WTC11 (cell line): ENCODE measurements at regions not wholly inside any gene's neighbourhood (a gene's known extent, or its start where the extent isn't known, plus 50 kb on each side); places are given as distances from the start of the nearest gene placed in this dataset.

Experiments
- CBFB ChIP-seq: sonication (generic); formaldehyde crosslinking; IDR thresholded peaks from 2 replicates; pipeline ENCODE4 v1.8.1; 2022; ENCODE audit warnings: mild to moderate bottlenecking, low read depth, missing genetic modification reagents
- CREM ChIP-seq: sonication (generic); formaldehyde crosslinking; IDR thresholded peaks from 2 replicates; pipeline ENCODE4 v1.8.1; 2022; ENCODE audit warnings: mild to moderate bottlenecking, missing genetic modification reagents, moderate library complexity
- FOXJ3 ChIP-seq: sonication (generic); formaldehyde crosslinking; IDR thresholded peaks from 2 replicates; pipeline ENCODE4 v1.9.0; 2021; ENCODE audit warnings: missing genetic modification reagents, mild to moderate bottlenecking, borderline replicate concordance
- FOXK1 ChIP-seq: sonication (generic); formaldehyde crosslinking; IDR thresholded peaks from 2 replicates; pipeline ENCODE4 v1.8.0; 2022; ENCODE audit warnings: mild to moderate bottlenecking, moderate library complexity, missing genetic modification reagents
- IRF2 ChIP-seq: sonication (generic); formaldehyde crosslinking; IDR thresholded peaks from 2 replicates; pipeline ENCODE4 v1.8.0; 2022; ENCODE audit warnings: low read depth, missing genetic modification reagents, borderline replicate concordance
- JAZF1 ChIP-seq: fragments of 250-450 bp; sonication (Bioruptor Pico); IDR thresholded peaks from 2 replicates; pipeline ENCODE4 v1.9.0; 2021; ENCODE audit warnings: moderate library complexity, mild to moderate bottlenecking, inconsistent platforms
- KAT7 ChIP-seq: sonication (generic); formaldehyde crosslinking; IDR thresholded peaks from 2 replicates; pipeline ENCODE4 v1.8.1; 2023; ENCODE audit warnings: missing genetic modification reagents, mild to moderate bottlenecking, borderline replicate concordance
- ZNF416 ChIP-seq: fragments of 250-450 bp; sonication (Bioruptor Pico); IDR thresholded peaks from 2 replicates; pipeline ENCODE4 v1.9.0; 2021; ENCODE audit warnings: mild to moderate bottlenecking, inconsistent platforms
- TF ChIP-seq, protein P1 (sequence below): fragments of 200-600 bp; IDR thresholded peaks from 2 replicates; pipeline ENCODE4 v1.8.0; 2022; ENCODE audit warnings: antibody characterized with exemption
- TF ChIP-seq, protein P2 (sequence below): sonication (generic); formaldehyde crosslinking; conservative IDR thresholded peaks from 2 replicates; pipeline ENCODE4 v1.8.1; 2022; ENCODE audit warnings: mild to moderate bottlenecking, missing genetic modification reagents
- TF ChIP-seq, protein P3 (sequence below): sonication (generic); formaldehyde crosslinking; IDR thresholded peaks from 2 replicates; pipeline ENCODE4 v1.8.1; 2023; ENCODE audit warnings: mild to moderate bottlenecking, missing genetic modification reagents, moderate library complexity
- TF ChIP-seq, protein P4 (sequence below): sonication (generic); formaldehyde crosslinking; IDR thresholded peaks from 2 replicates; pipeline ENCODE4 v1.8.0; 2022; ENCODE audit warnings: mild to moderate bottlenecking, missing genetic modification reagents

DNA sequence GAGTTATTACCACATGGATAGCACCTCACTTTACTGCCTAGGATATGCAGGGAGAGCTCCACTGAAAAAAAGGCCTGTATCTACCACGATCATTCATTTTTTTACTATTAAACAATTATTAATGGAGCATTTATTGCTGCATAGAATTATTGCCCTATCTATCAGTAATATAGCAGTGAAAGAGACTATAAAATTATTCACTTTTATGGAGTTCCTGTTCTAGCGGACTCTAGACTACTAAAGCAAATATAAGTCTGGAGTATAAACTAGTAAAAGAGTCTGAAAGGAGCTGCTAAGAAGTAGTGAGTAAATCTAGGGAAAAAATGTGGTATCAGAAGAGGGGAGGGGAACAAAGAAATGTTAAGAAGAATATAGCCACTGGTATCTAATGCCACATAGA lies 150.4 kb upstream of the CYLC2 start:
- TF ChIP-seq CREM (no peak), FOXK1 (CRISPR knock-in tag) (no peak), KAT7 (no peak), ZNF416 (CRISPR knock-in tag) (no peak), IRF2 (CRISPR knock-in tag) (no peak), CBFB (CRISPR knock-in tag) (no peak), FOXJ3 (CRISPR knock-in tag) (no peak), JAZF1 (no peak)
- TF ChIP-seq, protein P1, sequence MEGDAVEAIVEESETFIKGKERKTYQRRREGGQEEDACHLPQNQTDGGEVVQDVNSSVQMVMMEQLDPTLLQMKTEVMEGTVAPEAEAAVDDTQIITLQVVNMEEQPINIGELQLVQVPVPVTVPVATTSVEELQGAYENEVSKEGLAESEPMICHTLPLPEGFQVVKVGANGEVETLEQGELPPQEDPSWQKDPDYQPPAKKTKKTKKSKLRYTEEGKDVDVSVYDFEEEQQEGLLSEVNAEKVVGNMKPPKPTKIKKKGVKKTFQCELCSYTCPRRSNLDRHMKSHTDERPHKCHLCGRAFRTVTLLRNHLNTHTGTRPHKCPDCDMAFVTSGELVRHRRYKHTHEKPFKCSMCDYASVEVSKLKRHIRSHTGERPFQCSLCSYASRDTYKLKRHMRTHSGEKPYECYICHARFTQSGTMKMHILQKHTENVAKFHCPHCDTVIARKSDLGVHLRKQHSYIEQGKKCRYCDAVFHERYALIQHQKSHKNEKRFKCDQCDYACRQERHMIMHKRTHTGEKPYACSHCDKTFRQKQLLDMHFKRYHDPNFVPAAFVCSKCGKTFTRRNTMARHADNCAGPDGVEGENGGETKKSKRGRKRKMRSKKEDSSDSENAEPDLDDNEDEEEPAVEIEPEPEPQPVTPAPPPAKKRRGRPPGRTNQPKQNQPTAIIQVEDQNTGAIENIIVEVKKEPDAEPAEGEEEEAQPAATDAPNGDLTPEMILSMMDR: no peak
- TF ChIP-seq, protein P2, sequence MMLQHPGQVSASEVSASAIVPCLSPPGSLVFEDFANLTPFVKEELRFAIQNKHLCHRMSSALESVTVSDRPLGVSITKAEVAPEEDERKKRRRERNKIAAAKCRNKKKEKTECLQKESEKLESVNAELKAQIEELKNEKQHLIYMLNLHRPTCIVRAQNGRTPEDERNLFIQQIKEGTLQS: no peak
- TF ChIP-seq, protein P3, sequence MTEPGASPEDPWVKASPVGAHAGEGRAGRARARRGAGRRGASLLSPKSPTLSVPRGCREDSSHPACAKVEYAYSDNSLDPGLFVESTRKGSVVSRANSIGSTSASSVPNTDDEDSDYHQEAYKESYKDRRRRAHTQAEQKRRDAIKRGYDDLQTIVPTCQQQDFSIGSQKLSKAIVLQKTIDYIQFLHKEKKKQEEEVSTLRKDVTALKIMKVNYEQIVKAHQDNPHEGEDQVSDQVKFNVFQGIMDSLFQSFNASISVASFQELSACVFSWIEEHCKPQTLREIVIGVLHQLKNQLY (CRISPR knock-in tag): no peak
- TF ChIP-seq, protein P4, sequence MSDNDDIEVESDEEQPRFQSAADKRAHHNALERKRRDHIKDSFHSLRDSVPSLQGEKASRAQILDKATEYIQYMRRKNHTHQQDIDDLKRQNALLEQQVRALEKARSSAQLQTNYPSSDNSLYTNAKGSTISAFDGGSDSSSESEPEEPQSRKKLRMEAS (CRISPR knock-in tag): no peak
